ENCODE measurements at regions not wholly inside any gene's neighbourhood (a gene's known extent, or its start where the extent isn't known, plus 50 kb on each side); places are given as distances from the start of the nearest gene placed in this dataset.

DNA sequence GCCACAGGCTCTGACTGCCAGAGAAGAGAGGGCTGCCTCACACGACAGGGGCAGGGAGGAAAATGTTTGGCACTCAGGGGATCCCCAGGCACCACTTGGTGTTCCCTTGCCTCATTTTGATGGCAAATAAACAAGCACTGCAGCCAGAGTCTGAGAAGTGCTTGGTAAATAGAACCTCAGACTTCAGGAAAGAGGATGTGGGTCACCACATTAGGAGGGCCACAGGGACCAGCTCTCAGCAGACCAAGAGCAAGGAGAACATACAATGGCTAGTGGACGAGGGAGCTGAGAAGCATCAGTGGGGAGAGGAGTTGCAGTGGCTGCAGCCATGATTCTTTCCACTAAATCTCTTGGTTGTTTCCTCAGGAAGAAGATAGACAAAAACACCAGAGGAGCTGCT lies 413.9 kb downstream of the GADD45G start:
- ChIA-PET CTCF (ENCODE audit: partially characterized antibody) (interaction anchor here (1.1 to 2.3 kb wide), 5 partner anchors 12 to 425 kb away, joined by 3 to 6 read pairs (median 4); no protein-coding TSS in a partner anchor), POLR2A (ENCODE audit: partially characterized antibody) (no interaction called here)
- H3K79me1 ChIP-seq (ENCODE audit: low read depth, low read length), result no peaks in the 10 kb centered on the region
- H3K4me1 ChIP-seq (replicated peaks in 1 of 4; ENCODE audit: control insufficient read depth in 3 of 4, insufficient read depth in 4 of 4, low read length in 3 of 4), result no peaks in the 10 kb centered on the region
- H3K9me3 ChIP-seq (ENCODE audit: insufficient read depth in 2 of 2, low read depth in 1 of 2, low read length in 1 of 2), result no peaks in the 10 kb centered on the region
- no peak overlapping the region for H2AK5ac ChIP-seq (ENCODE audit: low read depth, low read length)
- H4K91ac ChIP-seq (replicated peaks; ENCODE audit: insufficient read length, low read length), result no peak overlapping the region
- H3K18ac ChIP-seq (ENCODE audit: extremely low read depth, low read length), result no peak overlapping the region
- H3K36me3 ChIP-seq (ENCODE audit: control insufficient read depth in 2 of 4, insufficient read depth in 4 of 4, low read length in 3 of 4), result no peaks in the 10 kb centered on the region
- H2BK5ac ChIP-seq (ENCODE audit: low read depth, low read length), result no peak overlapping the region
- no peak overlapping the region for H3K9ac ChIP-seq (replicated peaks in 1 of 4; ENCODE audit: extremely low read depth in 1 of 4, low read depth in 3 of 4, low read length in 3 of 4)
- H3K23ac ChIP-seq (ENCODE audit: insufficient read length), result no peak overlapping the region
- H2BK120ac ChIP-seq (replicated peaks; ENCODE audit: low read depth, low read length), result no peak overlapping the region
- no peak overlapping the region for H4K8ac ChIP-seq (ENCODE audit: extremely low read depth, insufficient read depth, low read length)
- no peak overlapping the region for H3K27ac ChIP-seq (ENCODE audit: low read depth, low read length)
- 65% methylated on average over 2 of the region's 2 CpGs; no CpG with 5 or more reads in 1 of the 2 experiments for WGBS, 2 experiments (ENCODE audit: extremely low coverage in 1 of 2, insufficient coverage in 1 of 2, insufficient read length in 1 of 2, insufficient replicate concordance in 2 of 2, low coverage in 1 of 2, low lambda C conversion rate in 2 of 2, missing lambda C conversion rate in 1 of 2)
- H3K4me3 ChIP-seq (ENCODE audit: extremely low read depth in 1 of 4, insufficient read depth in 2 of 4, low read depth in 3 of 4, low read length in 4 of 4), result no peak overlapping the region
- no peak overlapping the region for H2AFZ ChIP-seq (ENCODE audit: low read length)
- no peak overlapping the region for H2BK20ac ChIP-seq (ENCODE audit: low read length)
- H4K20me1 ChIP-seq (replicated peaks in 1 of 2; ENCODE audit: control insufficient read depth in 1 of 2, insufficient read depth in 2 of 2, low read length in 2 of 2), result no peaks in the 10 kb centered on the region
- no peak for FAIRE-seq
- H4K5ac ChIP-seq (ENCODE audit: insufficient read length, low read depth, low read length), result no peak overlapping the region
- H3K4me2 ChIP-seq (ENCODE audit: insufficient read depth in 1 of 2, low read depth in 2 of 2, low read length in 2 of 2), result no peak overlapping the region
- H3K79me2 ChIP-seq (ENCODE audit: control insufficient read depth in 1 of 2, insufficient read depth in 2 of 2, low read length in 2 of 2), result no peaks in the 10 kb centered on the region
- H3K4ac ChIP-seq (replicated peaks; ENCODE audit: insufficient read length, low read depth, low read length), result no peak overlapping the region
- no peaks in the 10 kb centered on the region for H3K23me2 ChIP-seq (ENCODE audit: low read depth, low read length)
- H2BK12ac ChIP-seq (ENCODE audit: low read depth, low read length), result no peak overlapping the region
- H3K14ac ChIP-seq (ENCODE audit: insufficient read length), result no peak overlapping the region
- H3K56ac ChIP-seq (replicated peaks; ENCODE audit: insufficient read length, low read depth, low read length), result no peak overlapping the region
- no peaks in the 10 kb centered on the region for H3K27me3 ChIP-seq (replicated peaks in 1 of 4; ENCODE audit: control insufficient read depth in 3 of 4, extremely low read depth in 1 of 4, insufficient read depth in 3 of 4, low read length in 3 of 4)
- DNase-seq (ENCODE audit: low read depth in 1 of 2, low spot score in 2 of 2), result no peak
- no peak overlapping the region for H2BK15ac ChIP-seq (ENCODE audit: low read length)
- no peak for TF ChIP-seq RXRA (IDR thresholded peaks at IDR 0.05; ENCODE audit: insufficient read depth, low read depth, low read length)
- no peak for TF ChIP-seq BRCA1 (IDR thresholded peaks at IDR 0.05; ENCODE audit: low read depth, low read length)
- no peak for TF ChIP-seq CEBPB (IDR thresholded peaks at IDR 0.05; ENCODE audit: low read depth, low read length)
- TF ChIP-seq ZNF274 (IDR thresholded peaks at IDR 0.05; ENCODE audit: borderline replicate concordance, extremely low read depth, low read length), result no peak
- TF ChIP-seq, protein P1, sequence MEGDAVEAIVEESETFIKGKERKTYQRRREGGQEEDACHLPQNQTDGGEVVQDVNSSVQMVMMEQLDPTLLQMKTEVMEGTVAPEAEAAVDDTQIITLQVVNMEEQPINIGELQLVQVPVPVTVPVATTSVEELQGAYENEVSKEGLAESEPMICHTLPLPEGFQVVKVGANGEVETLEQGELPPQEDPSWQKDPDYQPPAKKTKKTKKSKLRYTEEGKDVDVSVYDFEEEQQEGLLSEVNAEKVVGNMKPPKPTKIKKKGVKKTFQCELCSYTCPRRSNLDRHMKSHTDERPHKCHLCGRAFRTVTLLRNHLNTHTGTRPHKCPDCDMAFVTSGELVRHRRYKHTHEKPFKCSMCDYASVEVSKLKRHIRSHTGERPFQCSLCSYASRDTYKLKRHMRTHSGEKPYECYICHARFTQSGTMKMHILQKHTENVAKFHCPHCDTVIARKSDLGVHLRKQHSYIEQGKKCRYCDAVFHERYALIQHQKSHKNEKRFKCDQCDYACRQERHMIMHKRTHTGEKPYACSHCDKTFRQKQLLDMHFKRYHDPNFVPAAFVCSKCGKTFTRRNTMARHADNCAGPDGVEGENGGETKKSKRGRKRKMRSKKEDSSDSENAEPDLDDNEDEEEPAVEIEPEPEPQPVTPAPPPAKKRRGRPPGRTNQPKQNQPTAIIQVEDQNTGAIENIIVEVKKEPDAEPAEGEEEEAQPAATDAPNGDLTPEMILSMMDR (IDR thresholded peaks at IDR 0.05; ENCODE audit: control extremely low read depth in 1 of 3, insufficient read depth in 1 of 3, low read depth in 1 of 3, low read length in 3 of 3), result no peak
- TF ChIP-seq, protein P2, sequence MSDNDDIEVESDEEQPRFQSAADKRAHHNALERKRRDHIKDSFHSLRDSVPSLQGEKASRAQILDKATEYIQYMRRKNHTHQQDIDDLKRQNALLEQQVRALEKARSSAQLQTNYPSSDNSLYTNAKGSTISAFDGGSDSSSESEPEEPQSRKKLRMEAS (IDR thresholded peaks at IDR 0.05), result no peak
- TF ChIP-seq TAF1 (IDR thresholded peaks at IDR 0.05; ENCODE audit: low read depth, low read length), result no peak
- no peak for TF ChIP-seq YY1 (IDR thresholded peaks at IDR 0.05; ENCODE audit: low read depth, low read length)
- TF ChIP-seq, protein P3, sequence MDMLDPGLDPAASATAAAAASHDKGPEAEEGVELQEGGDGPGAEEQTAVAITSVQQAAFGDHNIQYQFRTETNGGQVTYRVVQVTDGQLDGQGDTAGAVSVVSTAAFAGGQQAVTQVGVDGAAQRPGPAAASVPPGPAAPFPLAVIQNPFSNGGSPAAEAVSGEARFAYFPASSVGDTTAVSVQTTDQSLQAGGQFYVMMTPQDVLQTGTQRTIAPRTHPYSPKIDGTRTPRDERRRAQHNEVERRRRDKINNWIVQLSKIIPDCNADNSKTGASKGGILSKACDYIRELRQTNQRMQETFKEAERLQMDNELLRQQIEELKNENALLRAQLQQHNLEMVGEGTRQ (IDR thresholded peaks at IDR 0.05; ENCODE audit: low read length), result no peak

All from H1 (cell line).